HL-60 (cell line): ENCODE measurements at regions not wholly inside any gene's neighbourhood (a gene's known extent, or its start where the extent isn't known, plus 50 kb on each side); places are given as distances from the start of the nearest gene placed in this dataset.

ENCODE experiments used
- CTCF ChIP-seq: IDR thresholded peaks from one replicate; pipeline ENCODE4 v1.5.1; 2011; ENCODE audit warnings: low read length, control low read depth, inconsistent platforms; ENCODE audit not compliant: insufficient read depth
- GABPA ChIP-seq: IDR thresholded peaks from 2 replicates; pipeline ENCODE4 v1.6.1; 2012; ENCODE audit warnings: low read depth
- POLR2AphosphoS5 ChIP-seq: IDR thresholded peaks from 2 replicates; pipeline ENCODE4 v1.6.1; 2012; ENCODE audit warnings: low read depth
- REST ChIP-seq: IDR thresholded peaks from 2 replicates; pipeline ENCODE4 v1.6.1; 2012; ENCODE audit warnings: low read depth; ENCODE audit not compliant: insufficient replicate concordance
- SPI1 ChIP-seq: IDR thresholded peaks from 2 replicates; pipeline ENCODE4 v1.6.1; 2012; ENCODE audit warnings: low read depth, mild to moderate bottlenecking, borderline replicate concordance

- TF ChIP-seq POLR2AphosphoS5 = no peak
- no peak for TF ChIP-seq CTCF
- no peak for TF ChIP-seq REST
- TF ChIP-seq GABPA = no peak
- no peak for TF ChIP-seq SPI1
Measured at GRCh38 chr4:8778291-8778690, 93.3 kb downstream of the HMX1 start.
